H1 (cell line): ENCODE measurements at regions not wholly inside any gene's neighbourhood (a gene's known extent, or its start where the extent isn't known, plus 50 kb on each side); places are given as distances from the start of the nearest gene placed in this dataset.

Source experiments
- ATF3 ChIP-seq: IDR thresholded peaks from 2 replicates; pipeline ENCODE4 v1.6.1; 2011; ENCODE audit warnings: low read depth, mild to moderate bottlenecking, low read length; ENCODE audit not compliant: insufficient read depth
- BCL11A ChIP-seq, 2 experiments: IDR thresholded peaks; one replicate each; pipeline ENCODE4 v1.6.1; 2011; ENCODE audit warnings: low read depth in 2 of 2, low read length in 2 of 2, mild to moderate bottlenecking in 2 of 2
- GTF2F1 ChIP-seq: IDR thresholded peaks from 2 replicates; pipeline ENCODE4 v1.6.1; 2012; ENCODE audit warnings: low read depth, low read length, improper control_type of control experiment, borderline replicate concordance
- NANOG ChIP-seq: IDR thresholded peaks from 2 replicates; pipeline ENCODE4 v1.6.1; 2011; ENCODE audit warnings: low read length, low read depth, mild to moderate bottlenecking, inconsistent platforms; ENCODE audit not compliant: insufficient read depth, poor library complexity, severe bottlenecking
- SAP30 ChIP-seq: fragments of 300-600 bp; sonication (generic); IDR thresholded peaks from 2 replicates; pipeline ENCODE4 v1.7.1; 2012; ENCODE audit warnings: low read length, moderate library complexity, mild to moderate bottlenecking, inconsistent platforms; ENCODE audit not compliant: insufficient read depth, insufficient replicate concordance
- TCF12 ChIP-seq: IDR thresholded peaks from 2 replicates; pipeline ENCODE4 v1.6.1; 2011; ENCODE audit warnings: low read depth, mild to moderate bottlenecking, low read length

- no peak for TF ChIP-seq NANOG
- TF ChIP-seq BCL11A (IDR thresholded peaks at IDR 0.05; ENCODE audit: low read depth in 2 of 2, low read length in 2 of 2), result no peak
- no peak for TF ChIP-seq TCF12
- no peak for TF ChIP-seq GTF2F1
- TF ChIP-seq ATF3, result no peak
- no peak for TF ChIP-seq SAP30
These were observed 58.8 kb upstream of the NXPH2 start (continued) for GRCh38 chr2:138838851-138839620.
